ENCODE measurements at regions not wholly inside any gene's neighbourhood (a gene's known extent, or its start where the extent isn't known, plus 50 kb on each side); places are given as distances from the start of the nearest gene placed in this dataset.

GRCh38 chr20:4327956-4328355, 78.9 kb upstream of the ADRA1D start:
- H3K27ac ChIP-seq (ENCODE audit: low read length in 2 of 2) = no peak overlapping the region
- H3K4me3 Mint-ChIP-seq = no peak overlapping the region
- no peak overlapping the region for H3K27ac Mint-ChIP-seq
- no peaks in the 10 kb centered on the region for H3K36me3 ChIP-seq (replicated peaks in 1 of 2; ENCODE audit: control extremely low read depth in 1 of 2, control insufficient read depth in 1 of 2, extremely low read depth in 1 of 2, insufficient read depth in 2 of 2, low read length in 1 of 2)
- H2AFZ ChIP-seq (ENCODE audit: insufficient read depth, low read depth, low read length, poor library complexity, severe bottlenecking) = no peak overlapping the region
- no peaks in the 10 kb centered on the region for H3K9me3 ChIP-seq (ENCODE audit: control extremely low read depth in 1 of 3, control insufficient read depth in 2 of 3, insufficient read depth in 1 of 3, low read length in 2 of 3)
- H3K9me3 Mint-ChIP-seq (ENCODE audit: insufficient read depth) = peaks cover 3% of the 10 kb centered on the region
- CTCF ChIA-PET = no interaction called here
- no peaks in the 10 kb centered on the region for H3K79me2 ChIP-seq (ENCODE audit: control insufficient read depth, insufficient read depth, low read length)
- H3K4me2 ChIP-seq (replicated peaks; ENCODE audit: low read depth, low read length, poor library complexity, severe bottlenecking) = no peak overlapping the region
- H3K4me1 ChIP-seq (ENCODE audit: control insufficient read depth in 2 of 2, insufficient read depth in 2 of 2, low read length in 2 of 2) = peaks cover 4 to 7% of the 10 kb centered on the region in 2 donors
- TF ChIP-seq EZH2 (IDR thresholded peaks at IDR 0.05; ENCODE audit: borderline replicate concordance, insufficient read depth, low read depth, low read length, poor library complexity, severe bottlenecking) (no peak), CTCF (IDR thresholded peaks at IDR 0.05) (no peak)
- DNase-seq = no peak
- no peak overlapping the region for H3K4me3 ChIP-seq (ENCODE audit: control extremely low read depth in 1 of 5, extremely low read depth in 1 of 5, insufficient read depth in 1 of 5, low read depth in 2 of 5, low read length in 4 of 5)
- WGBS (ENCODE audit: insufficient coverage) = 80% methylated on average over 3 of the region's 4 CpGs
- no peaks in the 10 kb centered on the region for H4K20me1 ChIP-seq (ENCODE audit: control insufficient read depth, insufficient read depth, low read length, poor library complexity, severe bottlenecking)
- H3K9ac ChIP-seq (ENCODE audit: low read length) = no peak overlapping the region
- ATAC-seq (ENCODE audit: low read depth) = no peak
- H3K27me3 Mint-ChIP-seq = no peaks in the 10 kb centered on the region
- POLR2A ChIA-PET = no interaction called here
- H3K4me1 Mint-ChIP-seq = peaks cover 20% of the 10 kb centered on the region
- no peaks in the 10 kb centered on the region for H3K27me3 ChIP-seq (replicated peaks in 1 of 4; ENCODE audit: control extremely low read depth in 1 of 4, control insufficient read depth in 3 of 4, insufficient read depth in 4 of 4, low read length in 3 of 4)
- intact Hi-C loops (cut with micrococcal nuclease) = no loop called here

- Histone ChIP-seq H3K4me3 (ENCODE audit: control extremely low read depth in 1 of 5, extremely low read depth in 1 of 5, insufficient read depth in 1 of 5, low read depth in 2 of 5, low read length in 4 of 5) (no peak overlapping the region), H2AFZ (ENCODE audit: insufficient read depth, low read depth, low read length, poor library complexity, severe bottlenecking) (peak overlapping the region; percentile 17), H3K9ac (ENCODE audit: low read length) (no peak overlapping the region), H3K27me3 (replicated peaks in 1 of 4; ENCODE audit: control extremely low read depth in 1 of 4, control insufficient read depth in 3 of 4, insufficient read depth in 4 of 4, low read length in 3 of 4) (no peaks in the 10 kb centered on the region), H3K36me3 (replicated peaks in 1 of 2; ENCODE audit: control extremely low read depth in 1 of 2, control insufficient read depth in 1 of 2, extremely low read depth in 1 of 2, insufficient read depth in 2 of 2, low read length in 1 of 2) (no peaks in the 10 kb centered on the region), H3K79me2 (ENCODE audit: control insufficient read depth, insufficient read depth, low read length) (no peaks in the 10 kb centered on the region), H3K27ac (ENCODE audit: low read length in 2 of 2) (no peak overlapping the region), H3K4me2 (replicated peaks; ENCODE audit: low read depth, low read length, poor library complexity, severe bottlenecking) (peak overlapping the region; percentile 37), H3K9me3 (ENCODE audit: control extremely low read depth in 1 of 3, control insufficient read depth in 2 of 3, insufficient read depth in 1 of 3, low read length in 2 of 3) (no peaks in the 10 kb centered on the region), H4K20me1 (ENCODE audit: control insufficient read depth, insufficient read depth, low read length, poor library complexity, severe bottlenecking) (no peaks in the 10 kb centered on the region), H3K4me1 (ENCODE audit: control insufficient read depth in 2 of 2, insufficient read depth in 2 of 2, low read length in 2 of 2) (peaks cover 4 to 7% of the 10 kb centered on the region in 2 donors)
- Mint-ChIP-seq H3K4me3 (no peak overlapping the region), H3K27me3 (no peaks in the 10 kb centered on the region), H3K4me1 (peaks cover 20% of the 10 kb centered on the region), H3K27ac (no peak overlapping the region), H3K9me3 (ENCODE audit: insufficient read depth) (peaks cover 3% of the 10 kb centered on the region)
- 33% methylated on average over 3 of the region's 4 CpGs for WGBS (ENCODE audit: insufficient coverage)
- POLR2A ChIA-PET = no interaction called here
- DNase-seq (no peak), ATAC-seq (ENCODE audit: low read depth) (peak; percentile 45)
- intact Hi-C loops (cut with micrococcal nuclease) = no loop called here
- no peak for TF ChIP-seq EZH2 (IDR thresholded peaks at IDR 0.05; ENCODE audit: borderline replicate concordance, insufficient read depth, low read depth, low read length, poor library complexity, severe bottlenecking)
- TF ChIP-seq CTCF (IDR thresholded peaks at IDR 0.05) = no peak
- CTCF ChIA-PET = no interaction called here
Measured at GRCh38 chr20:4326195-4327065, 77.3 kb upstream of the ADRA1D start.

Measured in B cell (primary cell).